ENCODE measurements at regions not wholly inside any gene's neighbourhood (a gene's known extent, or its start where the extent isn't known, plus 50 kb on each side); places are given as distances from the start of the nearest gene placed in this dataset.

- H3K9ac ChIP-seq (ENCODE audit: low read depth, low read length): no peak overlapping the region
Measured at GRCh38 chr5:53826504-53826903, 266.1 kb downstream of the NDUFS4 start.

DNA sequence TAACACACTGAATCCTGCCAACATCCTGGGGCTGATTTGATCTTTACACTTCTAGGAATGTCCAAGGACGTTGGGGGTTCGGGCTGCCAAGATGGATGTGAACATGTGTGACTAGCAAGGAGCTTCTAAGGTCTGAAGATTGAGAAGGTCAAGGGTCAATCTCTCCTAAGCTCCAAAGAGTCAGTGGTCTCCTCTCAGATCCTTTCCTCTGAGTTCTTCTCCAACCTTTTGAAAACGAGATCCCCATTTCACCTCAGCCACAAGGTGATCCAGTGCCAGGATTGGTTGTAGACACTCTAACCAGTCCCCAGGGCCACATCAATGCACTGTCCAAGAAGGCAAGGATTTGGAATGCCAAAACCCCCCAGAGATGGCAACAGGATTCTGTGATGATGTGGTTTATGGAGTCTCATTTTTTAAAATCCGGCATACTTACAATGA is 266.8 kb downstream of the NDUFS4 start:
- no peak overlapping the region for H3K9ac ChIP-seq (ENCODE audit: low read depth, low read length)
- H3K4me1 ChIP-seq (ENCODE audit: control insufficient read depth, insufficient read depth, low read length): no peaks in the 10 kb centered on the region
- no peaks in the 10 kb centered on the region for H3K27me3 ChIP-seq (ENCODE audit: control insufficient read depth, insufficient read depth, low read length)
- H3K4me3 ChIP-seq (ENCODE audit: low read length): no peak overlapping the region
- H3K36me3 ChIP-seq (ENCODE audit: insufficient read depth, low read length): no peaks in the 10 kb centered on the region
- H3K4me2 ChIP-seq (ENCODE audit: low read length): no peak overlapping the region
- H3K9me3 ChIP-seq (replicated peaks; ENCODE audit: low read length): no peaks in the 10 kb centered on the region

More at GRCh38 chr5:53826504-53826903, 266.1 kb downstream of the NDUFS4 start:
- Histone ChIP-seq H3K27me3 (ENCODE audit: control insufficient read depth, insufficient read depth, low read length) (no peaks in the 10 kb centered on the region), H3K9me3 (replicated peaks; ENCODE audit: low read length) (no peaks in the 10 kb centered on the region), H3K4me1 (ENCODE audit: control insufficient read depth, insufficient read depth, low read length) (no peaks in the 10 kb centered on the region), H3K36me3 (ENCODE audit: insufficient read depth, low read length) (no peaks in the 10 kb centered on the region), H3K4me3 (ENCODE audit: low read length) (no peak overlapping the region), H3K4me2 (ENCODE audit: low read length) (no peak overlapping the region)

DNA sequence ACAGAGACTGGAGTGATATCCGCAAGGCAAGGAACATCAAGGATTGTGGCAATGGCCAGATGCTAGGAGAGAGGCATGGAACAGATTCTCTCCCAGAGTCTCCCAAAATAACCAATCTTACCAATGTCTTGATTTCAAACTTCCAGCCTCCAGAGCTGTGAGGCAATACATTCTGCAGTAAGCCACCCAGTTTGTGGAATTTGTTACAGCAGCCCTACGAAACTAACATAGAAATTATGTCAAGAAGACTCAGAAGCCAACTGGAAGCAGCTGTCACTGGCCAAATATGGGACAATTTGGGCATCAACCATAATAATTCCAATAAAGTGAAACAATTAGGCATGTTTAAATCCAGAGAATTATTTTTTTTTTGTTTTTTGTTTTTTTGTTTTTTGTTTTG is 271.1 kb downstream of the NDUFS4 start:
- Histone ChIP-seq H3K27me3 (ENCODE audit: control insufficient read depth, insufficient read depth, low read length) (no peaks in the 10 kb centered on the region), H3K9ac (ENCODE audit: low read depth, low read length) (no peak overlapping the region), H3K4me3 (ENCODE audit: low read length) (no peak overlapping the region), H3K36me3 (ENCODE audit: insufficient read depth, low read length) (no peaks in the 10 kb centered on the region), H3K9me3 (replicated peaks; ENCODE audit: low read length) (no peaks in the 10 kb centered on the region), H3K4me2 (ENCODE audit: low read length) (no peak overlapping the region), H3K4me1 (ENCODE audit: control insufficient read depth, insufficient read depth, low read length) (no peaks in the 10 kb centered on the region)

All from skeletal muscle satellite cell (primary cell).